ENCODE measurements at regions not wholly inside any gene's neighbourhood (a gene's known extent, or its start where the extent isn't known, plus 50 kb on each side); places are given as distances from the start of the nearest gene placed in this dataset.

DNA sequence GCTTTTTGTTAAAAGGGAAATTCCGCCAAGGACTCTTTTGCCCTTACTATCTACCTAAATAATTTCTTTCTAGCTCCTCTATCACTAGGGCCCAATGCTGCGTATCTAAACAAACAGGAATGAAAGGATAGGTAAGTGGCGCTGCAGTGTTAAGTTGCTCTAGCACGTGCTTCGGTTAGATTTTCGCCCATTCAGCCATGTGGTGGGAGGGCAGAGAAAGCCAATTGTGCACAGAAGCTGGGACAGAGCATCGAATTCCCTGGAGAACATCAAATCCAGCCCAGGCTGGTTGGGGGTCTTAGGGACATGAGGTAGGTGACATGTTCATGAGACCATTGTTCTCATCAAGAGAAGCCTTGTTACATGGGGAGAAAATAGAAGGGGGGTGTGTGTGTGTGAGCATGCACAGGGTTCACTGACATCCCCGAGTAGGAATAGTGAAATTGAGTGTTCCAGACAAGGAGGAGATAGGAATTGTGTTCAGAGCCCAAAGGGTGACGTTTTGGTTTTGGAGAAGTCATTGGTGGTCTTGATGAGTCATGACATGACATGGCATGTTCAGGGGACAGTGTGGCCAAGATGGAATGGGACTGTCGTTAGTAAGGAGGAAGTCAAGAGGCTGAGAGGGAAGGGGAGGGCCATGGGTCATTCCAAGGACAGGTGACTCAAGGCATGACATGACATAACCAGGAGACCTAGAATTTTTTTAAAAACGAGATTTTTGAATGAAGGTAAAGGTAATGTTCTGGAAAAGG, 107.1 kb downstream of the TLR5 start:
- no peak for TF ChIP-seq CTCF (IDR thresholded peaks at IDR 0.05)
- no peak for TF ChIP-seq POLR2AphosphoS5 (IDR thresholded peaks at IDR 0.05)
- TF ChIP-seq POLR2A (IDR thresholded peaks at IDR 0.05): no peak
- Histone ChIP-seq H3K9me3 (no peaks in the 10 kb centered on the region), H3K27ac (no peak overlapping the region), H3K4me1 (replicated peaks) (no peaks in the 10 kb centered on the region), H3K27me3 (replicated peaks; ENCODE audit: insufficient read depth) (no peaks in the 10 kb centered on the region), H3K4me3 (no peak overlapping the region), H3K36me3 (no peaks in the 10 kb centered on the region)
- intact Hi-C loops (cut with DNase I): no loop called here
- WGBS: 81% methylated on average over 11 of the region's 11 CpGs
- no peak for DNase-seq (ENCODE audit: low spot score)

DNA sequence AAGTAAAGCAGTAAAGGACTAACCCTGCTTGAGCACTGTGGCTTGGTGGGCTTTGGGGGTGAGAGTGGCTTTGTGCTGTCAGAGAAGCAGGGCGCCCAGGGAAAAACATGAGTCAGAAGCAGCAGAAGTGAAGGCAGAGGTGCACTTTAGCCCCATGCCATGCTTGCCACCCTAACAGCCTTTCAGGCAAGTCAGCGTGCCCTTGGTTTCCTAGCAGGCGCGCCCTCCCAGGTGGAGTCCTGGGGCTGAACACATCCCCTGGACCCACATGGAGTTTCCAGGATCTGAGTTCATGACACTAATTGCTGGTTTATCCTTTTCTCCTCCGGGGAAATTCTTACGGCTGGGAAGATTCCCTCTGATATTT, 106.6 kb downstream of the TLR5 start:
- no peak for DNase-seq (ENCODE audit: low spot score)
- no peaks in the 10 kb centered on the region for H3K27me3 ChIP-seq (replicated peaks; ENCODE audit: insufficient read depth)
- H3K36me3 ChIP-seq: no peaks in the 10 kb centered on the region
- no peaks in the 10 kb centered on the region for H3K4me1 ChIP-seq (replicated peaks)
- intact Hi-C loops (cut with DNase I): no loop called here
- no peak for TF ChIP-seq POLR2AphosphoS5 (IDR thresholded peaks at IDR 0.05)
- no peak for TF ChIP-seq CTCF (IDR thresholded peaks at IDR 0.05)
- TF ChIP-seq POLR2A (IDR thresholded peaks at IDR 0.05): no peak
- H3K4me3 ChIP-seq: no peak overlapping the region
- H3K9me3 ChIP-seq: no peaks in the 10 kb centered on the region
- H3K27ac ChIP-seq: no peak overlapping the region
- 98% methylated on average over 6 of the region's 6 CpGs for WGBS

DNA sequence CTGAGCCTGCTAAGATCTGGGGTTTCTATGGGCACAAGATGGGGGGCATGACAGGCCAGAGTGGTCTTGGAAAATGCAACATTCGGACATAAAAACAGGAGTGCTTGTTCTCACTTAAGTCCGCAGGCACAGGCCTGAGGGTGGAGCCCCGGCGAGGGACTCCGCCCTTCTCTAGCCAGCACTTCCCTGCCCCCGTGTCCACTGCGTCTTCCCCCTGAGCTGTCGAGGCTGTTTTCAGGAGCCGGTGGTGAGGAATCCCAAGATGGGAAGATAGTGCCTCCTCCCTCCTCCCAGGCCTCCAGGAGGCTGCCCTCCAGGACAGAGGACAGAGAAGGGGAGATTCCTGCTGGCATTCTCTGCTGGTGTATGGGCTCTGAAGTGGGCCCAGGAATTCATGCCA, 105.2 kb downstream of the TLR5 start:
- Histone ChIP-seq H3K4me3 (no peak overlapping the region), H3K27ac (no peak overlapping the region), H3K27me3 (replicated peaks; ENCODE audit: insufficient read depth) (no peaks in the 10 kb centered on the region), H3K36me3 (no peaks in the 10 kb centered on the region), H3K4me1 (replicated peaks) (no peaks in the 10 kb centered on the region), H3K9me3 (no peaks in the 10 kb centered on the region)
- WGBS: 81% methylated on average over 9 of the region's 9 CpGs
- TF ChIP-seq CTCF (IDR thresholded peaks at IDR 0.05) (no peak), POLR2AphosphoS5 (IDR thresholded peaks at IDR 0.05) (no peak), POLR2A (IDR thresholded peaks at IDR 0.05) (no peak)
- intact Hi-C loops (cut with DNase I): no loop called here
- DNase-seq (ENCODE audit: low spot score): no peak

- H3K4me3 ChIP-seq: no peak overlapping the region
- TF ChIP-seq POLR2AphosphoS5 (IDR thresholded peaks at IDR 0.05): no peak
- no peak for TF ChIP-seq CTCF (IDR thresholded peaks at IDR 0.05)
- H3K27ac ChIP-seq: no peak overlapping the region
- intact Hi-C loops (cut with DNase I): no loop called here
- WGBS: 88% methylated on average over 19 of the region's 19 CpGs
- DNase-seq (ENCODE audit: low spot score): no peak
- H3K27me3 ChIP-seq (replicated peaks; ENCODE audit: insufficient read depth): no peaks in the 10 kb centered on the region
- no peaks in the 10 kb centered on the region for H3K36me3 ChIP-seq
- H3K4me1 ChIP-seq (replicated peaks): no peaks in the 10 kb centered on the region
- no peaks in the 10 kb centered on the region for H3K9me3 ChIP-seq
Measured at GRCh38 chr1:223038288-223039006, 104.6 kb downstream of the TLR5 start.

- H3K4me3 ChIP-seq: no peak overlapping the region
- intact Hi-C loops (cut with DNase I): no loop called here
- no peaks in the 10 kb centered on the region for H3K4me1 ChIP-seq (replicated peaks)
- 47% methylated on average over 6 of the region's 6 CpGs for WGBS
- no peaks in the 10 kb centered on the region for H3K9me3 ChIP-seq
- DNase-seq (ENCODE audit: low spot score): no peak
- H3K27me3 ChIP-seq (replicated peaks; ENCODE audit: insufficient read depth): no peaks in the 10 kb centered on the region
- TF ChIP-seq POLR2A (IDR thresholded peaks at IDR 0.05): no peak
- TF ChIP-seq POLR2AphosphoS5 (IDR thresholded peaks at IDR 0.05): no peak
- no peak for TF ChIP-seq CTCF (IDR thresholded peaks at IDR 0.05)
- H3K36me3 ChIP-seq: no peaks in the 10 kb centered on the region
- H3K27ac ChIP-seq: no peak overlapping the region
Measured at GRCh38 chr1:223039990-223040389, 103.1 kb downstream of the TLR5 start.
